ENCODE measurements at regions not wholly inside any gene's neighbourhood (a gene's known extent, or its start where the extent isn't known, plus 50 kb on each side); places are given as distances from the start of the nearest gene placed in this dataset.

DNA sequence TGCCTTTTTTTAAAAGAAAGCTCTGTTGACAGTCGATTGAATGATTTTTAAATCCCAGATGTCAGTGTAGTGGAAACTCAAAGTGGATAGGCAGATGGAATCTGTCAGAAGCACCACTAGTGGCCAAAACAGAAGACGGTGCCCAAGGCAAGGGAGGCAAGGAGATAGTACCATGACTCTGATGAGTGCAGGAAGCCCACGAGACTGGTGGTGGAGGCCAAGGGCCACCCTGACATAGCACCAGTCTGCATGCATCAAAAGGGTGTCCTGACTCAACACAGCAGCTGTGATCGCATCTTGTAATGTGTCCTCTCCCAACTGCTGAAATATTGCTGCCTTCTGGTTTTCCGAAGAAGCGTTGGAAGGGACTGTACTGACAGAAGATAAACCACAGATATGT, 124.1 kb upstream of the PAPPA2 start:
- TF ChIP-seq, protein P1, sequence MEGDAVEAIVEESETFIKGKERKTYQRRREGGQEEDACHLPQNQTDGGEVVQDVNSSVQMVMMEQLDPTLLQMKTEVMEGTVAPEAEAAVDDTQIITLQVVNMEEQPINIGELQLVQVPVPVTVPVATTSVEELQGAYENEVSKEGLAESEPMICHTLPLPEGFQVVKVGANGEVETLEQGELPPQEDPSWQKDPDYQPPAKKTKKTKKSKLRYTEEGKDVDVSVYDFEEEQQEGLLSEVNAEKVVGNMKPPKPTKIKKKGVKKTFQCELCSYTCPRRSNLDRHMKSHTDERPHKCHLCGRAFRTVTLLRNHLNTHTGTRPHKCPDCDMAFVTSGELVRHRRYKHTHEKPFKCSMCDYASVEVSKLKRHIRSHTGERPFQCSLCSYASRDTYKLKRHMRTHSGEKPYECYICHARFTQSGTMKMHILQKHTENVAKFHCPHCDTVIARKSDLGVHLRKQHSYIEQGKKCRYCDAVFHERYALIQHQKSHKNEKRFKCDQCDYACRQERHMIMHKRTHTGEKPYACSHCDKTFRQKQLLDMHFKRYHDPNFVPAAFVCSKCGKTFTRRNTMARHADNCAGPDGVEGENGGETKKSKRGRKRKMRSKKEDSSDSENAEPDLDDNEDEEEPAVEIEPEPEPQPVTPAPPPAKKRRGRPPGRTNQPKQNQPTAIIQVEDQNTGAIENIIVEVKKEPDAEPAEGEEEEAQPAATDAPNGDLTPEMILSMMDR (conservative IDR thresholded peaks at IDR 0.05; ENCODE audit: low read length): no peak
- no peak for TF ChIP-seq EZH2phosphoT487 (IDR thresholded peaks at IDR 0.05; ENCODE audit: borderline replicate concordance)
